GM12865 (cell line): ENCODE measurements at regions not wholly inside any gene's neighbourhood (a gene's known extent, or its start where the extent isn't known, plus 50 kb on each side); places are given as distances from the start of the nearest gene placed in this dataset.
"Not testable (repeated sequence)": the region's sequence is repeated elsewhere in the genome, so short reads cannot be mapped to it uniquely, and the experiment has no call there.

Experiments
- DNase-seq: peaks from one replicate; pipeline ENCODE4 v3.0.0; 2010; ENCODE audit warnings: low read depth
- H3K4me3 ChIP-seq: 2 replicates; pipeline ENCODE4 v1.5.1; 2011; ENCODE audit warnings: mild to moderate bottlenecking, low read depth, low read length, control low read depth
- CTCF ChIP-seq: IDR thresholded peaks from 2 replicates; pipeline ENCODE4 v1.5.1; 2011; ENCODE audit warnings: low read length, control low read depth, low read depth, inconsistent platforms; ENCODE audit not compliant: insufficient read depth; ENCODE audit errors: missing control alignments

GRCh38 chrX:139025816-139026215 lies 314.3 kb upstream of the FGF13 start:
- no peak for DNase-seq
- no peak overlapping the region for H3K4me3 ChIP-seq
- no peak for TF ChIP-seq CTCF

- TF ChIP-seq CTCF: no peak
- DNase-seq: no peak
- H3K4me3 ChIP-seq: no peak overlapping the region
Observed at GRCh38 chrX:139023531-139023930, 312.0 kb upstream of the FGF13 start.

GRCh38 chrX:139020801-139021200 lies 309.3 kb upstream of the FGF13 start:
- no peak for DNase-seq
- TF ChIP-seq CTCF: no peak
- no peak overlapping the region for H3K4me3 ChIP-seq

DNA sequence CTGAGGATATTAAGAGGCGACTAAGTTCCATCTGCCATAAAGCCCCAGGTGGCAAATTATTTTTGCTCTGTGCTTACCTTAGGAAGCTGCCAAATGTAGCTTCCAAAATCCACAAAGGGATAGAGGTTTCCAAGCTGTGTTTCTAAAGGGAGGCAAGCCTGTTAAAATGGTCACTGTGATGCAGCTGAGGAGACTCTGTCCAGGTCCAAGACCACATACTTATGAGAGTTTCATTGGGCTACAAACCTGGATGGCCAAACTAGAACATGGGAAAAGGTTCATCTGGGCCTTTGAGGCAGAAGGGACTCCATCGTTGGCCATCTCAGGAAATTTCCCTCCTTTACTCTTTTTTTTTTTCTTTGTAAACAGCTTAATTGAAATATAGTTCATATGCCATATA lies 306.9 kb upstream of the FGF13 start:
- H3K4me3 ChIP-seq: no peak overlapping the region
- no peak for DNase-seq
- TF ChIP-seq CTCF: no peak

DNA sequence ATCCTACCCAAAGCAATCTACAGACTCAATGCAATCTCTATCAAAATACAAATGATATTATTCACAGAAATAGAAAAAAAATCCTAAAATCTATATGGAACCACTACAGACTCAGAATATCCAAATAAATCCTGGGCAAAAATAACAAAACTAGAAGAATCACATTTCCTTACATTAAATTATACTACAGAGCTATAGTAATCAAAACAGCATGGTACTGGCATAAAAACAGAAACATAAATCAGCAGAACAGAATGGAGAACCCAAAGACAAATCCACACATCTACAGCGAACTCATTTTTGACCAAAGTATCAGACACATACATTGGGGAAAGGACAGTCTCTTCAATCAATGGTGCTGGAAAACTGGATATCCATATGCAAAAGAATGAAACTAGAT lies 304.1 kb upstream of the FGF13 start:
- H3K4me3 ChIP-seq: no peak overlapping the region
- no peak for DNase-seq
- no peak for TF ChIP-seq CTCF

- TF ChIP-seq CTCF: no peak
- no peak overlapping the region for H3K4me3 ChIP-seq
- no peak for DNase-seq
Observed at GRCh38 chrX:139008185-139008584, 296.7 kb upstream of the FGF13 start.

- not testable (repeated sequence) for DNase-seq, H3K4me3 ChIP-seq
Observed at GRCh38 chrX:139003856-139004527, 292.5 kb upstream of the FGF13 start.
